ENCODE measurements at regions not wholly inside any gene's neighbourhood (a gene's known extent, or its start where the extent isn't known, plus 50 kb on each side); places are given as distances from the start of the nearest gene placed in this dataset.

GRCh38 chr4:13233755-13234154, 250.4 kb downstream of the RAB28 start:
- TF ChIP-seq CTCF (conservative IDR thresholded peaks at IDR 0.05) (no peak), EZH2 (IDR thresholded peaks at IDR 0.05; ENCODE audit: low read depth) (no peak)
- H3K4me3 ChIP-seq, result no peak overlapping the region
- no peaks in the 10 kb centered on the region for H3F3A ChIP-seq (ENCODE audit: insufficient read depth, low read depth)
- H3K79me2 ChIP-seq (ENCODE audit: low read depth), result no peaks in the 10 kb centered on the region
- H4K20me1 ChIP-seq (ENCODE audit: insufficient read depth), result no peaks in the 10 kb centered on the region
- no peaks in the 10 kb centered on the region for H3K36me3 ChIP-seq (ENCODE audit: low read depth)
- DNase-seq, result no peak
- H3K4me2 ChIP-seq, result no peak overlapping the region
- intact Hi-C loops (cut with micrococcal nuclease; ENCODE audit: unreplicated experiment), result no loop called here
- H3K27ac ChIP-seq, result no peak overlapping the region
- CTCF ChIA-PET, result no interaction called here
- no peaks in the 10 kb centered on the region for H3K27me3 ChIP-seq (ENCODE audit: insufficient read depth, low read depth)
- POLR2A ChIA-PET (ENCODE audit: unreplicated experiment), result no interaction called here
- no peaks in the 10 kb centered on the region for H3K4me1 ChIP-seq (replicated peaks; ENCODE audit: insufficient read depth)
- no peaks in the 10 kb centered on the region for H3K9me2 ChIP-seq (ENCODE audit: insufficient read depth)
- no peaks in the 10 kb centered on the region for H3K9me3 ChIP-seq (ENCODE audit: insufficient read depth, low read depth)
- BruUV-seq (replicated peaks), result no TSS peak
- H2AFZ ChIP-seq, result no peak overlapping the region

GRCh38 chr4:13219971-13220370, 264.2 kb downstream of the RAB28 start:
- Histone ChIP-seq H3K9me2 (ENCODE audit: insufficient read depth) (no peaks in the 10 kb centered on the region), H2AFZ (no peak overlapping the region), H3K79me2 (ENCODE audit: low read depth) (no peaks in the 10 kb centered on the region), H3K27ac (no peak overlapping the region), H3F3A (ENCODE audit: insufficient read depth, low read depth) (no peaks in the 10 kb centered on the region), H3K4me2 (no peak overlapping the region), H4K20me1 (ENCODE audit: insufficient read depth) (no peaks in the 10 kb centered on the region), H3K27me3 (ENCODE audit: insufficient read depth, low read depth) (no peaks in the 10 kb centered on the region), H3K9me3 (ENCODE audit: insufficient read depth, low read depth) (no peaks in the 10 kb centered on the region), H3K36me3 (ENCODE audit: low read depth) (no peaks in the 10 kb centered on the region), H3K4me3 (no peak overlapping the region), H3K4me1 (replicated peaks; ENCODE audit: insufficient read depth) (no peaks in the 10 kb centered on the region)
- no peak for DNase-seq
- TF ChIP-seq EZH2 (IDR thresholded peaks at IDR 0.05; ENCODE audit: low read depth), result no peak
- no peak for TF ChIP-seq CTCF (conservative IDR thresholded peaks at IDR 0.05)
- intact Hi-C loops (cut with micrococcal nuclease; ENCODE audit: unreplicated experiment), result loop anchor here (10.0 kb wide), 1 partner anchor 495 kb away; no protein-coding TSS in a partner anchor
- CTCF ChIA-PET, result no interaction called here
- no TSS peak for BruUV-seq (replicated peaks)
- POLR2A ChIA-PET (ENCODE audit: unreplicated experiment), result no interaction called here

- Histone ChIP-seq H3F3A (ENCODE audit: insufficient read depth, low read depth) (no peaks in the 10 kb centered on the region), H3K9me2 (ENCODE audit: insufficient read depth) (no peaks in the 10 kb centered on the region), H3K27ac (no peak overlapping the region), H3K4me2 (no peak overlapping the region), H3K27me3 (ENCODE audit: insufficient read depth, low read depth) (no peaks in the 10 kb centered on the region), H3K36me3 (ENCODE audit: low read depth) (no peaks in the 10 kb centered on the region), H3K4me1 (replicated peaks; ENCODE audit: insufficient read depth) (no peaks in the 10 kb centered on the region), H3K4me3 (no peak overlapping the region), H3K9me3 (ENCODE audit: insufficient read depth, low read depth) (no peaks in the 10 kb centered on the region), H3K79me2 (ENCODE audit: low read depth) (no peaks in the 10 kb centered on the region), H2AFZ (no peak overlapping the region), H4K20me1 (ENCODE audit: insufficient read depth) (no peaks in the 10 kb centered on the region)
- intact Hi-C loops (cut with micrococcal nuclease; ENCODE audit: unreplicated experiment), result no loop called here
- ChIA-PET POLR2A (ENCODE audit: unreplicated experiment) (interaction anchor here (0.6 kb wide), 1 partner anchor 347 kb away, joined by 4 read pairs; no protein-coding TSS in a partner anchor), CTCF (no interaction called here)
- TF ChIP-seq CTCF (conservative IDR thresholded peaks at IDR 0.05), result no peak
- TF ChIP-seq EZH2 (IDR thresholded peaks at IDR 0.05; ENCODE audit: low read depth), result no peak
- DNase-seq, result no peak
- BruUV-seq (replicated peaks), result no TSS peak
Measured at GRCh38 chr4:13218326-13218958, 265.7 kb downstream of the RAB28 start.

All from PC-9 (cell line).